DMS53 (cell line): ENCODE measurements at regions not wholly inside any gene's neighbourhood (a gene's known extent, or its start where the extent isn't known, plus 50 kb on each side); places are given as distances from the start of the nearest gene placed in this dataset.

Source experiments
- DNase-seq: peaks from one replicate; lab custom pipeline; 2025; lab: John Stamatoyannopoulos, UW

GRCh38 chr2:167900435-167901114 is 346.8 kb downstream of the STK39 start:
- no peak for DNase-seq

GRCh38 chr2:167898340-167898739 is 349.1 kb downstream of the STK39 start:
- no peak for DNase-seq

GRCh38 chr2:167891841-167892240 is 355.6 kb downstream of the STK39 start:
- DNase-seq = no peak

- no peak for DNase-seq
Measured at GRCh38 chr2:167890739-167891138, 356.7 kb downstream of the STK39 start.

GRCh38 chr2:167880415-167880814 is 367.0 kb downstream of the STK39 start:
- no peak for DNase-seq

GRCh38 chr2:167875529-167875928 is 371.9 kb downstream of the STK39 start:
- DNase-seq = peak; percentile 16

- no peak for DNase-seq
Measured at GRCh38 chr2:167874812-167875211, 372.6 kb downstream of the STK39 start.

- no peak for DNase-seq
Measured at GRCh38 chr2:167871286-167871685, 376.1 kb downstream of the STK39 start.

GRCh38 chr2:167869200-167869599 is 378.2 kb downstream of the STK39 start:
- peak; percentile 34 for DNase-seq

- no peak for DNase-seq
Measured at GRCh38 chr2:167863377-167863776, 384.0 kb downstream of the STK39 start.

- peak; percentile 16 for DNase-seq
Measured at GRCh38 chr2:167862782-167863181, 384.6 kb downstream of the STK39 start.

- DNase-seq = no peak
Measured at GRCh38 chr2:167862296-167862695, 385.1 kb downstream of the STK39 start.

GRCh38 chr2:167861574-167862193 is 385.7 kb downstream of the STK39 start:
- DNase-seq = no peak

GRCh38 chr2:167860082-167860481 is 387.3 kb downstream of the STK39 start:
- DNase-seq = no peak

GRCh38 chr2:167859676-167860075 is 387.7 kb downstream of the STK39 start:
- DNase-seq = no peak

GRCh38 chr2:167858086-167858485 is 389.3 kb downstream of the STK39 start:
- DNase-seq = no peak

GRCh38 chr2:167857416-167857815 is 390.0 kb downstream of the STK39 start:
- DNase-seq = no peak

GRCh38 chr2:167856190-167856589 is 391.2 kb downstream of the STK39 start:
- peak; percentile 42 for DNase-seq

GRCh38 chr2:167855211-167855610 is 392.2 kb downstream of the STK39 start:
- DNase-seq = no peak

GRCh38 chr2:167853717-167854116 is 393.7 kb downstream of the STK39 start:
- no peak for DNase-seq

- no peak for DNase-seq
Measured at GRCh38 chr2:167851876-167852275, 395.5 kb downstream of the STK39 start.

GRCh38 chr2:167851323-167851860 is 396.0 kb downstream of the STK39 start:
- DNase-seq = no peak

GRCh38 chr2:167844714-167845530 is 402.5 kb downstream of the STK39 start:
- DNase-seq = peak; percentile 95
